Retina (tissue), 1 donor: ENCODE measurements at regions not wholly inside any gene's neighbourhood (a gene's known extent, or its start where the extent isn't known, plus 50 kb on each side); places are given as distances from the start of the nearest gene placed in this dataset.
A peak's percentile ranks its signal among the peaks of the same experiment; 100 is the strongest.

Experiments used
- DNase-seq: peaks from one replicate; pipeline ENCODE4 v3.0.0-alpha.2; 2016

DNA sequence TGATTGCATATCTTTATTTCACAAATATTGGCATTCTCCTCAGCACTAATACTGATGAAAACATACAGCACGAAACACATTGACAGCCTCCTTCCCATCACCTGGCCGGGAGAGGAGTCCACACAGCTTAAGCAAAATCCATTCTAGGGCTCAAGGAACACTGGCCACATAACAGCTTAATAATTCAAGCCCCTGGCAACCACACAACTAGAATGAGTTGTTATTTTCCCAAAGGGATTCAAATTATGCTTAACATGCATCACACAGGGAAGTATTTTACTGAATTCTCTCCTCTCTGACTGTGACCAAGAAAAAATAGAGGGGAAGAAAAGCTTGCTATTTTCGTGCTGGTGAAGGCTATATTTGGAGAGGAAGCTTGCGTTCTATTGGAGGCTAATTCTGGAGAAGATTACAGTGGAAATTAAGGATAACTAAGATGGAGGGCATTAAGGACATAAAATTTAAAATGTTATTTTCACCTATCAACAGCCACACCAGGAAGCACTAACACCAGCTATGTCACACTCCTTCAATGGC is 198.5 kb downstream of the ADGRG6 start:
- no peak for DNase-seq

DNA sequence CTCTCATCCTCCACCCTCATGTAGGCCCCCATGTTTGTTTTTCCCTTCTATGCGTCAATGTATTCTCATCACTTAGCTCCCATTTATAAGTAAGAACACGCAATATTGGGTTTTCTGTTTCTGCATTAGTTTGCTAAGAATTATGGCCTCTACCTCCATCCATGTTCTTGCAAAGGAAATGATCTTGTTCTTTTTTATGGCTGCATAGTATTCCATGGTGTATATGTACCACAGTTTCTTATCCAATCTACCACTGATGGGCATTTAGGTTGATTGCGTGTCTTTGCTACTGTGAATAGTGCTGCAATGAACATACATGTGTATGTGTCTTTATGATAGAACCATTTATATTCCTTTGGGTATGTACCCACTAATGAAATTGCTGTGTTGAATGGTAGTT is 200.0 kb downstream of the ADGRG6 start:
- no peak for DNase-seq

DNA sequence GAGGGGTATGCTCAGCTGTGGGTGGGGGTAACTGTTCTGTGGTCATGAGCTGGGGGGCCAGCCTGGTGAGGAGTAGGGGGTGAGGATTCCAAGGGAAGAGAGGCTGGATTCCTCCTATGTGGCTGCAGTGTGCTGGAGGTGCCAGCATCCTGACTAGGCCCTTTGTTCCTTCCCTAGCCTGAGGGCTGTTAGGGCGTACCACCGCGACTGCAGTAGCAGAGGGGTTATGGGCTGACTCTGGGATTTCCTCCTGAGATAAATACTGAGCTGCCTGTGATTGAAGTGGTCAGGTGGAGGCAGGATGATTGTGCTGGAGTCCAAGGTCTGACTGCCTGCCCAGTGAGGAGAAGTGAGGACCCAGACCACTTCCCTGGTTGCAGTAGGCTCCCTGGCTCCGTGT is 205.3 kb downstream of the ADGRG6 start:
- no peak for DNase-seq

DNA sequence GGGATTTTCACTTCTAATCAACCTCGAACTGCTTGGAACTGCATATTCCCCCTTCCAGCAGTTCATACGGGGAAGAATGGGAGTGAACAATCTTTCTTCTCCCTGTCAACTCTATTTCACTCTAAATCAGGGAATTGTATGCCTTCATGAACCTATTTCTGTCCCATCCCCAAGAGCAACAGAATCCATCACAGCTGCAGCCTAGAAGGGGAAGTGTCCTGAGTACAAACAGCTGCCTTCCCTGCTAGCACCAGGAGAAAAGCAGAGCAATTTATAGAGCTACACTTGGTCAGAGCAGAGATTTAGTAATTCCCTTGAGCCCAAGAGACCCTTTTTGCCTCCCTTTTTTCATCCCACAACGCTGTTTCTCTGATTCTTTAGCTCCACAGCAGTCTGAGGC is 208.4 kb downstream of the ADGRG6 start:
- no peak for DNase-seq

DNA sequence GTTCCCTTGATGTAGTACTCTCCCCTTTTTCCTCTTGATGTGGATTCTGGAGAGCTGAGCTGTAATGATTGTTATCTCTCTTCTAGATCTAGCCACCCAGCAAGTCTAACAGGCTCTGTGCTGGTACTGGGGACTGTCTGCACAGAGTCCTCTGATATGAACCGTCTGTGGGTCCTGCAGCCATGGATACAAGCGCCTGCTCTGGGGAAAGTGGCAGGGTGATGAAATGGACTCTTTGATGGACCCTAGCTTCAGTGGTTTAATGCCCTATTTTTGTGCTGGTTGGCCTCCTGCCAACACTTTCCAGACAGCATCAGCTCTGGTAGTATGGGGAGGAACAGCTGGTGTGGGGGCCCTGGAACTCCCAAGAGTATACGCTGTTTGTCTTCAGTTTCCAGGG is 216.3 kb downstream of the ADGRG6 start:
- no peak for DNase-seq

DNA sequence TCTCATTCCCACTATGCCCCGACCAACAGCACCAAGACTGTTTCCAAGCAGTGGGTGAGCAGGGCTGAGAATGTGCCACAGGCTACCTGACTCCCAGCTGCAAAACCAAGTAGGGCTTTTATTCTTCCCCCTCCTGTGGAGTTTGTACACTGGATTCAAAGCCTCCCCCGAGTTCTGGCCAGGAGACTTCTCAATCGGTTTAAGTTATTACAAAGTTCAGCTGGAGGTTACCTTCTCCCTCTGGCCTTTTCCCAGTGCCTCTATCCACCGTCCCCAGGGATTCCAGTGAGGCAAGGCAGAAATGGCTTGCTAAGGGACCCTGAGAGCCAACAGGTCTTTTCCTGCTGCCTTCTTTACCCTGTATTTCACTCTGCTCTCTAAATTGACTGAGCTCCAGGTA is 217.0 kb downstream of the ADGRG6 start:
- DNase-seq, result no peak

DNA sequence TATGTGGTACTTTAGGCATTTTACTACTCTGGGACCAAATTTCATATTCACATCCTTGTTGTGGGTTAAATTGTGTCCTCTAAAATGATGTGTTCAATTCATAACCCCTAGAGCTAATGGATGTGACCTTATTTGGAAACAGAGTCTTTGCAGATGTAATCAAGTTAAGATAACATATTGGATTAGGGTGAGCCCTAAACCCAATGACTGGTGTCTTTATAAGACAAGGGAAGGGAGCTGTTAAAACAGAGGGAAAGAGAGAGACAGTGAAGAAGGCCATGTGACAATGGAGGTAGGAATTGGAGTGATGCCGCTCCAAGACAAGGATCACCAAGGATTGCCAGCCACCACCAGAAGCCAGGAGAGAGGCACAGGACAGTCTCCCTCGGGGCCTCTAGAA is 220.0 kb downstream of the ADGRG6 start:
- no peak for DNase-seq

DNA sequence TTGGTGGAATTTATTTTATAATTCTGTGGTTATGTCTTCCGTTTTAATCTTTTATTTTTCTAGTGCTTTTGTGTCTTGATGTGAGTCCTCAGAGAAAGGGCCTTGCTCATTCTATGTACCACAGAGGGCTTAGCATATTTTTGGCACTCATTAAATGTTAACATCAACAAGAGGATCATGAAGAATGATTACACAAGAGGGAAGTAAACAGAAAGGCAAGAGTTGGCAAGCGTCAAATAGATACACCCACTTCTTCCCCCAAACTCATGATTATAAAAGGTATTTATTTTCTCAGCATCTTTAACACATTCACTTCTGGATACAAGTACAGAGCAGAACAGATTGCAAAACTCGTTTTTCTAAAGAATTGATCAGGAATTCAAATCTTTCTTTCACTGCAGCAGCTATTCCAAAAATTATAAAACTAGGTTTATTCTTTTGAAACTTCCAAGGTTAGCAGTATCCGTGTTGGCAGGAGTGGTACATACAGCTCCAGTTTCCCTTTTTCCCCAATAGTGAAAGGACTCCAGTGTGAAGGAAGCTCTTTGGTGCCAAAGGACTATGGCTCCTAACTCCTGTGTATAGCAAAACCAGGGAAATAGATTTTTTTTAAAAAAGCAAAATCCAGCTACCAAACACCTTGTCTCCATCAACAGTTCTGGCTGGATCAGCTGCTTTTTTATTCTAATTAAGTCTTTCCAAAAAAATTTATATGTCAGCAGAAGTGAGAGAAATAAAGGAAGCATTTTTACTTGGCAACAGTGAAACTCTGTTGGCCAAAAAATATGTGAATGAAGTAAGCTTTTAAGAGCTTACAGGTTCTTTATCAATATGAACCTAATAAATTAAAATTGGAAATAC is 221.9 kb downstream of the ADGRG6 start:
- DNase-seq, result no peak

DNA sequence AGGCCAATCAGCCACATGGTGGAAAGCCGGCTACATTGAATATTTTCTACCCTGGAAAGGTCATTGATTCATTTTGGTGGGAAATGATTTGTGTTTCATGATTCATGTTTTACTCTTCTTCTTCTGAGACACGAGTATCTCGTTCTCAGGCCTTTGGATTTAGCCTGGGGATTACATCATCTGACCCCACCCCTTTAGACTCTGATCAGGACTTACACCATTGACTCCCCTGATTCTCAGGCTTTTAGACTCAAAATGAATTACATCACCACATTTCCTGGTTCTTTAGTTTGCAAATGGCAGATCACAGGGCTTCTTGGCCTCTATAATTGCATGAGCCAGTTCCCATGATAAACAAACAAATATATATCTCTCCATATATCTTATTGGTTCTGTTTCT is 228.8 kb downstream of the ADGRG6 start:
- DNase-seq, result no peak

DNA sequence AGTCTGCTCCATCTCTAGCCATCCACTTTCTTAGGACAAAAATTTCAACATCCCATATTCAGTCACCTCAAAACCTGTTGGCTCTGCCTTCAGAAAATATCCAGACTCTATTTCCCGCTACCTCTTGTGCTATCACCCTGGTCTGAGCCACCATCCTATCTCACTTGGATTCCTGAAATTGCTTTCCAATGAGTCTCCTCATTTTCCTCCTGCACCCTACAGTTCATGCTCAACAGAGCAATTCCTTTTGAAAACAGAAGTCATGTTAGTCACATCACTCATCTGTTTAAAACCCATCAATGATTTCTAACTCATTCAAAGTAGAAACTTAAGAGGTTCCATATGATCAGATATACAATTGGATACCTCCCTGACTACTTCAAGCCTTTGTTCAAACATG is 229.9 kb downstream of the ADGRG6 start:
- no peak for DNase-seq

DNA sequence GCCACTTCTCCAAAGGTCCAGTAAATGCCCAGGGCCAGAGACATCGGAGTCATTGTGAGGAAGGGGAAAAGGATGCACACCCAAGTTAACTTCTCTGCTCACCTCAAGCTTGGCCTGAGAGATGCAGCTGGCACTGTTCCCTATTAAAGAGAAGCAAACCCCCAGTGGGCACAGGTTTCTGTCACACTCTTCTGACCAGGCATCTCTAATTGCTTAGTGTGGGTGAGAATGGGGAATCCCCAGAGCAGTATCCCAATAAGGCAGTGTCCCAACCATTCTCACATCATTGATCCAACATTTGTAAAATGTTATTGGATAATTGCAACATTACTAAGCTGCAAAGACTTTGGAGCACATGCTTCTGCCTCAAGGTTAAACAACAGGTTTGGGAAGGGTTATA is 232.3 kb downstream of the ADGRG6 start:
- DNase-seq, result no peak

DNA sequence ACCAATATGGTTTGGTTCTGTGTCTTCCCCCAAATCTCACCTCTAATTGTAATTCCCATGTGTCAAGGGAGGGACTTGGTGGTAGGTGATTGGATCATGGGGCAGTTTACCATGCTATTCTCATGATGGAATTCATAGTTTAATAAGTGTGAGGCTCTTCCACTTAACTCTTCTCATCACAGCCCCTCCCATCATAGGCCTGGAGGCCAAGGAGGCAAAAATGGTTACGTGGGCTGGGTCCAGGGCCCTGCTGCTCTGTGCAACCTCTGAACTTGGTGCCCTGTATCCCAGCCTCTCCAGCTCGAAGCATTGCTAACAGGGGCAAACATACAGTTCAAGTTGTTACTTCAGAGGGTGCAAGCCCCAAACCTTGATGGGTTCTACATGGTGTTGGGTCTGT is 232.7 kb downstream of the ADGRG6 start:
- DNase-seq, result no peak

DNA sequence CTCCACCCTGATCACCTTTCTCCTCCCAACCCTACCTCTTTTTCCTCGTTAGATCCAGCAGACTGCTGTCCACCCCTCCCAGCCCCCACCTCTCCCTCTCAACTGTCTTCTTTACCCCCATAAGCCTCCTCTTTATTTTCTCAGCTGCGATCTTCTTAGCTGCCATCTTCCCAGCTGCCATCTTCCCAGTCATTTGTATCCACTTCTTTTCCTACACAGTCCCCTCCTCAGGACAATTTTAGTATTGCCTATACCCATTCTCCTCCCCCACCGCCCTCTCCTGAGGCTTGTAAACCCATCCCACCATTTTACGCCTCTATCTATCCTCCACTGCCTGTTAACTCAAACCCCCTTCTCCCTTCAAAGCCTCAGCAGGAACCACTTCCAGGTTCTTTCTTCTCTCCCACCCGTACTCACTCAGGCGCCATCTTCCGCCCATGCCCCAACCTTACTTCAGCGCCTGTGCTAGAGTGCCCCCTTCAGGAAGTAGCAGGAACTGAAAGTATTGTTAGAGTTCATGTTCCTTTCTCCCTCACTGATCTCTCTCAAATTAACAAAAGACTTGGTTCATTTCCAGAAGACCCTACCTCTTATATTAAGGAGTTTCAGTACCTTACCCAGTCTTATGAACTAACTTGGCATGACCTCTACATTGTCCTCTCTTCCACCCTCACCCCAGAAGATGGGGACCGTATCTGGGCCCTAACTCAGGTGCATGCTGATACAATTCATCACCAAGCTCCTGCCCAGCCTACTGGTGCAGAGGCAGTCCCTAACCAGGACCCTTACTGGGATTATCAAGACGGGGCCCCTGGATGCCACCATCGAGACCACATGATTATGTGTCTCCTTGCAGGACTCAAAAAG is 236.0 kb downstream of the ADGRG6 start:
- no peak for DNase-seq

DNA sequence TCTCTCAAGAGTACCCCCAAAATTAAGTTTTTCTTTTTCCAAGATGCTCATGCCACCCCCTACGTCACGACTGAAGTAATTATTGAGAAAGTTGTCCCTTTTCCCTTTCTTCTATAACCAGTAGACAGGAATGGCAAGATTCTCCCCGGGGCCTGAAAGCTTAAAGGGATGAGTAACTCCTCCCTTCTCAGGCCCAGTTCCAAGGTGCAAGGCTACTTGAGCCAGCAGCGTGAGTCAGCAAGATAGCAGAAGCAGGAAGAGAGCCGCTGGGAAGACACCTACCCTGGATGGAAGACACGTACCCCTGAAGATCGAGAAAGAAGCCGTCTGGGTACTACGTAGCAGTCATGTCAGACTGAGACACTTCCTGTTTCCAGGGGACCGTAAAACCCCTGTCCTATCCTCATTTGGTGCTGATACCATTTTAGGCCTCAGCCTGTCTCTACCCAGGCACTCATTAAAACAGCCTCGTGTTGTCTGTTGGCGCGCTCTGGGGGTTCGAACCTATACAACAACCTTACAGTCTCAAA is 241.0 kb downstream of the ADGRG6 start:
- DNase-seq, result no peak

DNA sequence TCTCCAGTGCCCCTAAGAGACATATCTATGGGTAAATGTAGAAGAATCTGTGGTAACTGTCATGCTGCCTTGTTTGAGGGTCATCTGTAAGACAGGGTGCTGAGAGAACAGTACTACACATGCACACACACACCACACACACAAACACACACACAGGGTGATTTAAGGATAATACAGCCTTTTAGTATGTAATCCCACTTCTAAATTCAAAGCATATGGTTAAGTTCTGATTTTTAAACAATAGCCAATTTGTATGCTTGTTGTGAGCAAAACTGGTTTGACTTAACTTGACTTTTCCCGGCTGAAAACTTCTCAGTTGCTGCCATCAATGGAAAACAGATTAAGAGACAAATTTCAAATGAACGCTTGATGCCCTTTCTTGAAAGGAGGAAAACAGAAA is 241.8 kb downstream of the ADGRG6 start:
- DNase-seq, result no peak

DNA sequence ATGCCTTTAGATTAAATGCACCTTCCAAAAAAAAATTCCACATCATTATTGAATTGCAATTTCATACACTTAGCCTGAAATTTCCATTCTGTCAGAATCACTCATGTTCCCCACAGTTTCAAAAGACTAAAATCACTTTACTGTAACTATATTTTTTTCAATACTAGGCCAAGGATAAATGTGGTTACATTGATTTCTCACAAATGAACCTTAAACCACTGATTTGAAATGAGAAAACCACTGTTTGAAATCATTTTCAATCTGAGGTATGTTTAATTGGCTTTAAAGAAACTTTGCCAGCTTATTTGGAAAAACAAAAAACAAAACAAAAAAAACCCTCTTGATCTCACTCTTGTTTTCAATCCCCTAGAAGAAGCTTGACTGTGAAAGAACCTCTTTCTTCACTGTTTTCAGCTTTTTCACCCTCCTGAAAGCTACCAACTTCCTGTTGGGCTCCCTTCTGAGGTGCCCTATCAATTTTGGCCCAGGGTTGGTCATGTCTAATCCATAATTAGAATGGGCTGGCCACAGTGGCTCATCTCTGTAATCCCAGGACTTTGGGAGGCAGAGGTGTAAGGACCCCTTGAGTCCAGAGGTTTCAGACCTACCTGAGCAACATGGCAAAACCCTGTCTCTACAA is 242.5 kb downstream of the ADGRG6 start:
- DNase-seq, result no peak

DNA sequence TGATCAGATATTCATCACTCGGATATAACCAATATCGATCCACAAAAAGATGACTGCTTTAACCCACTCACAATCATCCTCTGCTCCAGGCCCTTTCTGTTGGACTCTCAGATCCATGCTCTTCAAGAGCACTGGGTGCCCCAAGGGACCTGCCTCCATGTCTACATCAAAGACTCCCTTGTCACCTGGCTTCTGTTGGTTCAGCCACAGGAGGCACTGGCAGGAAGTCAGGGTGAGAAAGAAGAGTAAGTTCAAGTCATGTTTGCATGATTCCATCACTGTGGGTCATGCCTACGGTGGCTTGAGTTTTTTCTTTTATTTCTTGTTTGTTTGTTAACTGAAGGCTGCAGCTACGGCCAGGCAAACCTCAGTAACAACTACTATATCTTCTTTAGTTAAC is 243.3 kb downstream of the ADGRG6 start:
- no peak for DNase-seq

DNA sequence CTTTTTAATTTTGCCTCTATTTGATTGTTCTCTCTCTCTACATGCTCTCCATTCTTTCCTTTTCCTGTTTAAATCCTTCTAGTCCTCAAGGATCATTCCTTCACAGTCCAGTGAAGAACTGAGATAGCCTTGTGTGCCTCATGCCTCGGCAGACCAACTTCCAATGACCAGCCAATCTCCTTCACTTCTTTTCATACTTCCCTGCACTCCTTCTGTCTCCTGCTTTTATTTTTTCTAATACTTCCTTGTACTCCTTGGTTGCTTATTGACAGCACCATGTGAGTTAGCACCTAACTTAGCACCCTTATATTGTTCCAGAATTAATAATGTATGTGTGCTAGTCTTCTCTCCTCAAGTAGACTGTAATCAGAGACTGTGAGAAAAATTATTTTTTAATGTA is 246.8 kb downstream of the ADGRG6 start:
- DNase-seq, result no peak

DNA sequence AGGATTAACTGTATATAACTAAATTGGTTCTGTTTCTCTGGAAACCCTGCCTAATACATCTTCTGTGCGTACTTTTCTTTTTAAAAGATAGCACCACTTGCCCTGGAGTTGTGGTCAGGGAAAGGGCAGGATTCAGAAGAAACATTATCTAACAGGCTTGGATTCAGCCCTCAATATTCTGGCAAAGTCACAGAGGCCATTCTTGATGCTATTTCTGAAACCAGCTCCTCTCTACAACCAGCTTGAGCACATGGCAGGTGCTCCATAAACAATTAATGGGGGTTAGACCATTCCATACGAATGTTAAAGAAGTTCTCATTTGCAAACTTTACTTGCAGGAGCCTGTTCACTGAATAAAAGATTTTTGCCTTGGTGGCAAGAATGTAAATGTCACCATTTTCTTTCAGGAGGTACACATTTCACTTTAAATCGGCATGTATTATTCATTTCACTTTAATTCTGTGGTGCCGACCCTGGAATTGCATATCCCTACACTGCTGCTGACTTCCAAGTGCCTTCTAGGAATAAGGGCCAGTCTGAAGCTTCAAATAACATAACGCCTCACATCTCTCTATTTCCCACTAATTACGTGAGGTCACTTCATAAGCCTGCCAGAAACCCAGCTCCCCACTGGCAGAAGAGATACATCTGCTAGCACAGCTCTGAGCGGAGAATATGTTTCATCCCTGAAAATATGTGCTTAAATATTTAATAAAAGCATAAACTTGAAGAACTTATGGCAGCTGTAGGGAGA is 248.7 kb downstream of the ADGRG6 start:
- no peak for DNase-seq

DNA sequence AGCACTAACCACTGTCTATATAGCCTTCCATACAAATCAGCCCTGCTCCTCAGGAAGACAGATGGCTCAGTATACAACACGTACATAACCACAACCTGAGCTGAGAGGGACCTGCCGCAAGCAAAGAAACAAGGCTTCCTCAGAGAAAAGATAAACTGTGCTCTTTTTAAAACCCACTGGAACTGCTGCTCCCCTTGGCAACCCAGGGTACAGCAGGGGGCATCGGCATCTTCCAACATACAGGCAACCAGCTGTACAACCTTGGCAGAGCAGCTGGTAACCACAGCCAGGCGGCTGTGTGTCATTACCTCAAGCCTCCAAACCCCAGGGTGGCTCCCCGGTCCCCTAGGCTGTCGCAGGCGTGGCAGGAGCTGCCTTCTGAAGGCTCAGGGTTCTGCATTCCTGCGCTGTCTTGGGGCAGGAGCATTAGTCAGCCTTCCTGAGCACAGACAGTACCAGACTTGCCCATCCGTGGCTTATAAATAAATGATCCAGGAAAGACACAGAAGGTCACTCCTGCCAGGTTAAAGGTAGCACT is 249.5 kb downstream of the ADGRG6 start:
- peak; percentile 14 for DNase-seq

DNA sequence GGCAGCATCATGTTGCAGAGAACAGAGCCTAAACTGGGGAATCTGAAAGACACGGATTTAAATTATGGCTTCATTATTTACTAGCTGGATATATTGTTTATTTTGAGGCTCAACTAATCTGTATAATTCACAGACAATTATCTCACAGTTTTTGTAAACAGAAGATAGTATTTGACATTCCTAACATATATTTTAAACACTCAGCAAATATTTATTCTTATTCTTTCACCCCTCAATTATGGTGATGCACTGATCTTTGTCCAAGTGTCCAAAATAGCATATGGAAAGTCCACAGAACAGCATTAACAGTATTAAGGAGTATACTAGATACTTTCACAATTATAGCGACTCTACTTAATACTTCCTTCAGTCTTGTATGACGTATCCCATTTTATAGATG is 257.0 kb downstream of the ADGRG6 start:
- DNase-seq, result no peak
